ENCODE measurements at regions not wholly inside any gene's neighbourhood (a gene's known extent, or its start where the extent isn't known, plus 50 kb on each side); places are given as distances from the start of the nearest gene placed in this dataset.

GRCh38 chr4:23720556-23720955 is 169.3 kb downstream of the PPARGC1A start:
- H3K4me3 Mint-ChIP-seq = no peak overlapping the region
- WGBS (ENCODE audit: insufficient coverage) = 100% methylated on average over 1 of the region's 2 CpGs
- DNase-seq (no peak), ATAC-seq (ENCODE audit: low read depth) (no peak)
- Histone ChIP-seq H2AFZ (ENCODE audit: insufficient read depth, low read depth, low read length, poor library complexity, severe bottlenecking) (no peak overlapping the region), H3K9me3 (ENCODE audit: control extremely low read depth in 1 of 3, control insufficient read depth in 2 of 3, insufficient read depth in 1 of 3, low read length in 2 of 3) (no peaks in the 10 kb centered on the region), H3K4me2 (replicated peaks; ENCODE audit: low read depth, low read length, poor library complexity, severe bottlenecking) (no peak overlapping the region), H3K4me3 (ENCODE audit: control extremely low read depth in 1 of 5, extremely low read depth in 1 of 5, insufficient read depth in 1 of 5, low read depth in 2 of 5, low read length in 4 of 5) (no peak overlapping the region), H3K27me3 (replicated peaks in 1 of 4; ENCODE audit: control extremely low read depth in 1 of 4, control insufficient read depth in 3 of 4, insufficient read depth in 4 of 4, low read length in 3 of 4) (no peaks in the 10 kb centered on the region), H3K36me3 (replicated peaks in 1 of 2; ENCODE audit: control extremely low read depth in 1 of 2, control insufficient read depth in 1 of 2, extremely low read depth in 1 of 2, insufficient read depth in 2 of 2, low read length in 1 of 2) (no peaks in the 10 kb centered on the region), H3K9ac (ENCODE audit: low read length) (no peak overlapping the region), H4K20me1 (ENCODE audit: control insufficient read depth, insufficient read depth, low read length, poor library complexity, severe bottlenecking) (no peaks in the 10 kb centered on the region), H3K79me2 (ENCODE audit: control insufficient read depth, insufficient read depth, low read length) (no peaks in the 10 kb centered on the region), H3K27ac (ENCODE audit: low read length in 2 of 2) (no peak overlapping the region), H3K4me1 (ENCODE audit: control insufficient read depth in 2 of 2, insufficient read depth in 2 of 2, low read length in 2 of 2) (no peaks in the 10 kb centered on the region)
- ChIA-PET POLR2A (no interaction called here), CTCF (interaction anchor here (1.0 kb wide), 1 partner anchor 9 kb away, joined by 4 read pairs; no protein-coding TSS in a partner anchor)
- intact Hi-C loops (cut with micrococcal nuclease) = no loop called here
- H3K4me1 Mint-ChIP-seq = no peaks in the 10 kb centered on the region
- no peak overlapping the region for H3K27ac Mint-ChIP-seq
- TF ChIP-seq, protein P1, sequence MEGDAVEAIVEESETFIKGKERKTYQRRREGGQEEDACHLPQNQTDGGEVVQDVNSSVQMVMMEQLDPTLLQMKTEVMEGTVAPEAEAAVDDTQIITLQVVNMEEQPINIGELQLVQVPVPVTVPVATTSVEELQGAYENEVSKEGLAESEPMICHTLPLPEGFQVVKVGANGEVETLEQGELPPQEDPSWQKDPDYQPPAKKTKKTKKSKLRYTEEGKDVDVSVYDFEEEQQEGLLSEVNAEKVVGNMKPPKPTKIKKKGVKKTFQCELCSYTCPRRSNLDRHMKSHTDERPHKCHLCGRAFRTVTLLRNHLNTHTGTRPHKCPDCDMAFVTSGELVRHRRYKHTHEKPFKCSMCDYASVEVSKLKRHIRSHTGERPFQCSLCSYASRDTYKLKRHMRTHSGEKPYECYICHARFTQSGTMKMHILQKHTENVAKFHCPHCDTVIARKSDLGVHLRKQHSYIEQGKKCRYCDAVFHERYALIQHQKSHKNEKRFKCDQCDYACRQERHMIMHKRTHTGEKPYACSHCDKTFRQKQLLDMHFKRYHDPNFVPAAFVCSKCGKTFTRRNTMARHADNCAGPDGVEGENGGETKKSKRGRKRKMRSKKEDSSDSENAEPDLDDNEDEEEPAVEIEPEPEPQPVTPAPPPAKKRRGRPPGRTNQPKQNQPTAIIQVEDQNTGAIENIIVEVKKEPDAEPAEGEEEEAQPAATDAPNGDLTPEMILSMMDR (IDR thresholded peaks at IDR 0.05) = no peak
- no peak for TF ChIP-seq EZH2 (IDR thresholded peaks at IDR 0.05; ENCODE audit: borderline replicate concordance, insufficient read depth, low read depth, low read length, poor library complexity, severe bottlenecking)
- H3K27me3 Mint-ChIP-seq = no peaks in the 10 kb centered on the region
- H3K9me3 Mint-ChIP-seq (ENCODE audit: insufficient read depth) = peaks cover 7% of the 10 kb centered on the region

DNA sequence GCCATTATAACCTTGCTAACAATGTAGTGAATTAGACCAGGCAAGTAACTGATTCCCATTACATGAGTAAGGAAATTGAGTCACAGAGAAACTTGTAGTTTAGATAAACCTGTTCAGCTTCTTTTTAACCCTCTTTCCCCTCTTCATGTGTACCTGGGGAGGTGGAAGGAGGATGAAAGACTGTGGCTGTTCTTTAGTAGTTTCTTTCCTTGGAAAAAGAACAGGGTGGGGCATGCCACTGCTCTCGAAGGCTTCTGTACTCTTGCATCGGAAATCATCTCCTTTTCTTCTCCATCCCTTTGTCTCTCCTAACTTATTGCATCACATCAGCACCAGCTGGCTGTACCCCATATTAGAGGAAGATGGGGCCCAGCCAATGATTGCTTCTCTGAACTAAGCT is 171.4 kb downstream of the PPARGC1A start:
- Histone ChIP-seq H3K27me3 (replicated peaks in 1 of 4; ENCODE audit: control extremely low read depth in 1 of 4, control insufficient read depth in 3 of 4, insufficient read depth in 4 of 4, low read length in 3 of 4) (no peaks in the 10 kb centered on the region), H3K36me3 (replicated peaks in 1 of 2; ENCODE audit: control extremely low read depth in 1 of 2, control insufficient read depth in 1 of 2, extremely low read depth in 1 of 2, insufficient read depth in 2 of 2, low read length in 1 of 2) (no peaks in the 10 kb centered on the region), H3K27ac (ENCODE audit: low read length in 2 of 2) (no peak overlapping the region), H3K79me2 (ENCODE audit: control insufficient read depth, insufficient read depth, low read length) (no peaks in the 10 kb centered on the region), H4K20me1 (ENCODE audit: control insufficient read depth, insufficient read depth, low read length, poor library complexity, severe bottlenecking) (no peaks in the 10 kb centered on the region), H3K4me1 (ENCODE audit: control insufficient read depth in 2 of 2, insufficient read depth in 2 of 2, low read length in 2 of 2) (no peaks in the 10 kb centered on the region), H3K9me3 (ENCODE audit: control extremely low read depth in 1 of 3, control insufficient read depth in 2 of 3, insufficient read depth in 1 of 3, low read length in 2 of 3) (no peaks in the 10 kb centered on the region), H2AFZ (ENCODE audit: insufficient read depth, low read depth, low read length, poor library complexity, severe bottlenecking) (no peak overlapping the region), H3K4me3 (ENCODE audit: control extremely low read depth in 1 of 5, extremely low read depth in 1 of 5, insufficient read depth in 1 of 5, low read depth in 2 of 5, low read length in 4 of 5) (no peak overlapping the region), H3K4me2 (replicated peaks; ENCODE audit: low read depth, low read length, poor library complexity, severe bottlenecking) (no peak overlapping the region), H3K9ac (ENCODE audit: low read length) (no peak overlapping the region)
- CTCF ChIA-PET = no interaction called here
- Mint-ChIP-seq H3K4me1 (no peaks in the 10 kb centered on the region), H3K27me3 (no peaks in the 10 kb centered on the region), H3K4me3 (no peak overlapping the region), H3K9me3 (ENCODE audit: insufficient read depth) (peaks cover 7% of the 10 kb centered on the region), H3K27ac (no peak overlapping the region)
- no CpG with 5 or more reads among the region's 2 CpGs for WGBS (ENCODE audit: insufficient coverage)
- POLR2A ChIA-PET = no interaction called here
- DNase-seq (no peak), ATAC-seq (ENCODE audit: low read depth) (no peak)
- TF ChIP-seq, protein P1 (IDR thresholded peaks at IDR 0.05) = no peak
- no peak for TF ChIP-seq EZH2 (IDR thresholded peaks at IDR 0.05; ENCODE audit: borderline replicate concordance, insufficient read depth, low read depth, low read length, poor library complexity, severe bottlenecking)
- intact Hi-C loops (cut with micrococcal nuclease) = no loop called here
